ENCODE measurements at regions not wholly inside any gene's neighbourhood (a gene's known extent, or its start where the extent isn't known, plus 50 kb on each side); places are given as distances from the start of the nearest gene placed in this dataset.

DNA sequence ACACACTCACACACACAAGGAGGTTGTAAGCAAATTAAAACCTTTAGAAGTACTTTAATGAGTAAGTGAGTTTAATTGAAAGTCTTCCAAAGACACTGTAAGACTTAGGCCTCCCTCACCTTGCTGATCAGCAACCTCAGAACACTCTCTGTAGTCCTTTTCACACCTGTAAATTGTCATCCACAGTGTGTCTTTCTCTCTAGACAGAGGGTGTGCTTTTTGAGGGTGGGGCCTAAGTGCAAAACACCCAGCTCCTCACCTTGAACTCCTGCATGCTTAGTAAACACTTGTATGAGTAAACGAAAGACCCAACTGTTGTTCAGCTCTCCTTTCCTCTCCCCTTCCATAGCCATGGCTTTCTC, 183.2 kb upstream of the IL12A start:
- Mint-ChIP-seq H3K4me1 (peaks cover 4% of the 10 kb centered on the region), H3K27me3 (ENCODE audit: insufficient read depth, low read depth) (peaks cover 3% of the 10 kb centered on the region)
- H3K9ac ChIP-seq, result no peak overlapping the region

DNA sequence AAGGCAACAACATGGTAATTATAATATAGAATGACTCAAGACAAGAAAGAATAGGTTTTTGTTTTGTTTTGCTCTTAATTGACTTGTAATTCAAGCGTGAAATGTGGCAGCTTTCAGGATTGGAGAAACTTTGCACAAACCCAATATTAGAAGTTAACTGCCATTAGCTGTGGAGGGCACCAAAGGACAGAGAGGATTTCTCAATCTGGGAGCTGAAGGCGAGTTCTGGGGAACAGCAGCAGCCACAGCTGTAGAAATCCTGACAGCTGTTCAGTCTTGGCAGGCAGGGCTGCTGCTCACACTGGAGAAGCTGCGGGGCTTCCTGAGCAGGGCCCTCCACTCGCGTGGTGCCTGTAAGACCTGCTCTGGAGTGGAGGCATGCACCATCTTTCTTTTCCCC, 182.2 kb upstream of the IL12A start:
- H3K27me3 ChIP-seq, result no peaks in the 10 kb centered on the region
- H3K79me2 ChIP-seq (ENCODE audit: low read depth), result no peaks in the 10 kb centered on the region
- Mint-ChIP-seq H3K4me1 (no peaks in the 10 kb centered on the region), H3K9me3 (no peaks in the 10 kb centered on the region), H3K4me3 (no peak overlapping the region), H3K27me3 (ENCODE audit: insufficient read depth, low read depth) (peaks cover 3% of the 10 kb centered on the region), H3K27ac (no peak overlapping the region), H3K36me3 (no peaks in the 10 kb centered on the region)
- H3K9ac ChIP-seq, result no peak overlapping the region
- TF ChIP-seq, protein P1, sequence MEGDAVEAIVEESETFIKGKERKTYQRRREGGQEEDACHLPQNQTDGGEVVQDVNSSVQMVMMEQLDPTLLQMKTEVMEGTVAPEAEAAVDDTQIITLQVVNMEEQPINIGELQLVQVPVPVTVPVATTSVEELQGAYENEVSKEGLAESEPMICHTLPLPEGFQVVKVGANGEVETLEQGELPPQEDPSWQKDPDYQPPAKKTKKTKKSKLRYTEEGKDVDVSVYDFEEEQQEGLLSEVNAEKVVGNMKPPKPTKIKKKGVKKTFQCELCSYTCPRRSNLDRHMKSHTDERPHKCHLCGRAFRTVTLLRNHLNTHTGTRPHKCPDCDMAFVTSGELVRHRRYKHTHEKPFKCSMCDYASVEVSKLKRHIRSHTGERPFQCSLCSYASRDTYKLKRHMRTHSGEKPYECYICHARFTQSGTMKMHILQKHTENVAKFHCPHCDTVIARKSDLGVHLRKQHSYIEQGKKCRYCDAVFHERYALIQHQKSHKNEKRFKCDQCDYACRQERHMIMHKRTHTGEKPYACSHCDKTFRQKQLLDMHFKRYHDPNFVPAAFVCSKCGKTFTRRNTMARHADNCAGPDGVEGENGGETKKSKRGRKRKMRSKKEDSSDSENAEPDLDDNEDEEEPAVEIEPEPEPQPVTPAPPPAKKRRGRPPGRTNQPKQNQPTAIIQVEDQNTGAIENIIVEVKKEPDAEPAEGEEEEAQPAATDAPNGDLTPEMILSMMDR (IDR thresholded peaks at IDR 0.05), result no peak
- TF ChIP-seq EZH2 (IDR thresholded peaks at IDR 0.05) (no peak), EZH2phosphoT487 (IDR thresholded peaks at IDR 0.05) (no peak)
- H3F3A ChIP-seq (ENCODE audit: low read depth), result no peaks in the 10 kb centered on the region
- peak; percentile 9 for DNase-seq (ENCODE audit: low spot score)
- no peak overlapping the region for H2AFZ ChIP-seq (replicated peaks)
- H3K36me3 ChIP-seq, result no peaks in the 10 kb centered on the region
- no peaks in the 10 kb centered on the region for H3K9me3 ChIP-seq (ENCODE audit: low read depth)
- H4K20me1 ChIP-seq (ENCODE audit: low read depth), result no peaks in the 10 kb centered on the region
- no peak overlapping the region for H3K4me2 ChIP-seq
- no peak overlapping the region for H3K4me3 ChIP-seq
- H3K27ac ChIP-seq, result no peak overlapping the region
- no peaks in the 10 kb centered on the region for H3K4me1 ChIP-seq

More for the DNA sequence above, 183.2 kb upstream of the IL12A start:
- DNase-seq (ENCODE audit: low spot score), result no peak
- no peak overlapping the region for H2AFZ ChIP-seq (replicated peaks)
- no peaks in the 10 kb centered on the region for H4K20me1 ChIP-seq (ENCODE audit: low read depth)
- no peaks in the 10 kb centered on the region for H3K27me3 ChIP-seq
- Mint-ChIP-seq H3K9me3 (no peaks in the 10 kb centered on the region), H3K4me3 (no peak overlapping the region), H3K36me3 (no peaks in the 10 kb centered on the region), H3K27ac (no peak overlapping the region)
- no peaks in the 10 kb centered on the region for H3K79me2 ChIP-seq (ENCODE audit: low read depth)
- no peak overlapping the region for H3K4me2 ChIP-seq
- no peak overlapping the region for H3K27ac ChIP-seq
- H3K36me3 ChIP-seq, result no peaks in the 10 kb centered on the region
- H3K4me3 ChIP-seq, result no peak overlapping the region
- no peak for TF ChIP-seq EZH2 (IDR thresholded peaks at IDR 0.05)
- TF ChIP-seq, protein P1 (IDR thresholded peaks at IDR 0.05), result no peak
- no peaks in the 10 kb centered on the region for H3F3A ChIP-seq (ENCODE audit: low read depth)
- H3K4me1 ChIP-seq, result no peaks in the 10 kb centered on the region
- no peaks in the 10 kb centered on the region for H3K9me3 ChIP-seq (ENCODE audit: low read depth)

DNA sequence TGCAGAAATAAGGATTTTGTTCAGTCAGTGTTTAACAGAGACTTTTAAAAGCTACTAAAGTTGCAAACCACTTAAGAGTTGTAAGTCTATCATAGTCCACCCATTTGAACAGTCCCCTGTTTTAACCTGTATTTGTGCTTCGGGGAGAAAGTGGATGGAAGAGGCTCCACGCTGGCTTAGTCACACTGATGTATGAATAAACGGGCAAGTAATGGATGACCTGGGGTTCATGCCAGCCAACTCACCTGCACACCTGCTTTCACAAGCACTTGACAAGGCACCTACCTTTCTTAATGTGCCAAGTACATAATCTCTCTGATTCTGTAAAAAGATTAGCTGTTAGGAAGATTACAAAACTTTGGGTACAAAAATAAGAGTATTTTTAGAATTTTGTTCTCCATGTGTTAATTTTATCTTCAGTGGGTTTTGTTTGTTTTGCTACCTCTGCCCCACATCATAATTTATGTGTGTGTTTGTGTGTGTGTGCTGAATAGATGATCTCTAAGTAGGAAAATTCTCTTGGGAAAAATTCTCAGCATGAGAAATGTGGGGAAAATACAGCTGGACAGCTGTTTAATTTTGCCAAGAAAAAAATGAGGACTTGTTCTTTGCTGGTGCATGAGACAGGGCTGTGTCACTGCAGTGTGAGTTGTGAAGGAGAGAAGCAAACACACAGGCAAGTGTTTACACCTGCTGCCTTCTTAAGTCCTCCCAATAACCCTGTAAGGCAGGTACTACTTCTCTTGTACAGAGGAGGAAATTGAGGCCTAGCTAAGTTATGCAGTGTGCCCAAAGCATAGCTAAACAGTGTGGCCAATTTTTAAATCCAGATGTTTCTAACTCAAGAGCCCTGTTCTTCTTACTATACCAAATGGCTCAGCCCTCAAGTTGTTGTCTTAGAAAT, 181.2 kb upstream of the IL12A start:
- no peak overlapping the region for H3K9ac ChIP-seq
- no peak overlapping the region for H3K27ac Mint-ChIP-seq
- no peak overlapping the region for H3K4me2 ChIP-seq
- H3K4me3 Mint-ChIP-seq, result no peak overlapping the region
- no peak overlapping the region for H3K27ac ChIP-seq
- H3K36me3 Mint-ChIP-seq, result no peaks in the 10 kb centered on the region
- no peaks in the 10 kb centered on the region for H3K36me3 ChIP-seq
- no peaks in the 10 kb centered on the region for H3K9me3 ChIP-seq (ENCODE audit: low read depth)
- TF ChIP-seq EZH2 (IDR thresholded peaks at IDR 0.05) (no peak), EZH2phosphoT487 (IDR thresholded peaks at IDR 0.05) (no peak)
- TF ChIP-seq, protein P1 (IDR thresholded peaks at IDR 0.05), result no peak
- no peak for DNase-seq (ENCODE audit: low spot score)
- no peaks in the 10 kb centered on the region for H3K4me1 ChIP-seq
- no peaks in the 10 kb centered on the region for H3K27me3 ChIP-seq
- no peaks in the 10 kb centered on the region for H3K4me1 Mint-ChIP-seq
- H3K27me3 Mint-ChIP-seq (ENCODE audit: insufficient read depth, low read depth), result peaks cover 3% of the 10 kb centered on the region
- no peak overlapping the region for H2AFZ ChIP-seq (replicated peaks)
- H3F3A ChIP-seq (ENCODE audit: low read depth), result no peaks in the 10 kb centered on the region
- no peaks in the 10 kb centered on the region for H3K79me2 ChIP-seq (ENCODE audit: low read depth)
- no peaks in the 10 kb centered on the region for H3K9me3 Mint-ChIP-seq
- no peak overlapping the region for H3K4me3 ChIP-seq
- no peaks in the 10 kb centered on the region for H4K20me1 ChIP-seq (ENCODE audit: low read depth)
